Vagina (tissue), 2 donors: ENCODE measurements at regions not wholly inside any gene's neighbourhood (a gene's known extent, or its start where the extent isn't known, plus 50 kb on each side); places are given as distances from the start of the nearest gene placed in this dataset.

Source experiments
- POLR2A ChIP-seq, 2 donors: fragments of 450-650 bp; IDR thresholded peaks; one replicate each; pipeline ENCODE4 v1.6.1; 2017; ENCODE audit warnings: antibody characterized with exemption in 2 of 2, mild to moderate bottlenecking in 2 of 2, moderate library complexity in 2 of 2
- TF ChIP-seq, protein P1 (sequence below), 3 experiments: fragments of 450-650 bp in 2 of 3; fragments of 200-600 bp in 1 of 3; sonication (generic) in 1 of 3; IDR thresholded peaks; one replicate each; pipeline ENCODE4 v1.5.1; 2017 to 2019; ENCODE audit warnings: antibody characterized with exemption in 3 of 3, mild to moderate bottlenecking in 2 of 3, moderate library complexity in 2 of 3

- TF ChIP-seq POLR2A (IDR thresholded peaks at IDR 0.05), result no peak
- TF ChIP-seq, protein P1, sequence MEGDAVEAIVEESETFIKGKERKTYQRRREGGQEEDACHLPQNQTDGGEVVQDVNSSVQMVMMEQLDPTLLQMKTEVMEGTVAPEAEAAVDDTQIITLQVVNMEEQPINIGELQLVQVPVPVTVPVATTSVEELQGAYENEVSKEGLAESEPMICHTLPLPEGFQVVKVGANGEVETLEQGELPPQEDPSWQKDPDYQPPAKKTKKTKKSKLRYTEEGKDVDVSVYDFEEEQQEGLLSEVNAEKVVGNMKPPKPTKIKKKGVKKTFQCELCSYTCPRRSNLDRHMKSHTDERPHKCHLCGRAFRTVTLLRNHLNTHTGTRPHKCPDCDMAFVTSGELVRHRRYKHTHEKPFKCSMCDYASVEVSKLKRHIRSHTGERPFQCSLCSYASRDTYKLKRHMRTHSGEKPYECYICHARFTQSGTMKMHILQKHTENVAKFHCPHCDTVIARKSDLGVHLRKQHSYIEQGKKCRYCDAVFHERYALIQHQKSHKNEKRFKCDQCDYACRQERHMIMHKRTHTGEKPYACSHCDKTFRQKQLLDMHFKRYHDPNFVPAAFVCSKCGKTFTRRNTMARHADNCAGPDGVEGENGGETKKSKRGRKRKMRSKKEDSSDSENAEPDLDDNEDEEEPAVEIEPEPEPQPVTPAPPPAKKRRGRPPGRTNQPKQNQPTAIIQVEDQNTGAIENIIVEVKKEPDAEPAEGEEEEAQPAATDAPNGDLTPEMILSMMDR (IDR thresholded peaks at IDR 0.05), result no peak
Observed at GRCh38 chr18:21184396-21184996, 57.5 kb upstream of the GREB1L start.
